Body of pancreas (tissue), 4 donors: ENCODE measurements at regions not wholly inside any gene's neighbourhood (a gene's known extent, or its start where the extent isn't known, plus 50 kb on each side); places are given as distances from the start of the nearest gene placed in this dataset.

Source experiments
- ATAC-seq: fragments of 150-250 bp; one replicate; pipeline ENCODE4 v1.9.1; 2016
- DNase-seq, 4 donors: peaks; one replicate each; pipeline ENCODE4 v3.0.0-alpha.2; 2019
- H3K27ac ChIP-seq, 4 donors: fragments of 200-600 bp; sonication (generic); 1 replicate in 3 of 4; 2 replicates in 1 of 4; pipeline versions ENCODE4 v1.5.1 to v1.6.1; 2016 to 2019; ENCODE audit warnings: mild to moderate bottlenecking in 1 of 4, mixed read lengths in 1 of 4, moderate library complexity in 1 of 4
- H3K27me3 ChIP-seq, 2 donors: fragments of 200-600 bp; sonication (generic); one replicate each; pipeline ENCODE4 v1.6.0; 2016; ENCODE audit warnings: mild to moderate bottlenecking in 1 of 2
- H3K36me3 ChIP-seq, 2 donors: fragments of 200-600 bp; sonication (generic); replicated peaks in 1 of 2; 2 replicates each; pipeline ENCODE4 v1.5.1; 2016; ENCODE audit warnings: low read depth in 2 of 2; ENCODE audit not compliant: insufficient read depth in 1 of 2
- H3K4me1 ChIP-seq: fragments of 200-600 bp; sonication (generic); one replicate; pipeline ENCODE4 v1.6.0; 2016
- H3K4me3 ChIP-seq, 2 donors: fragments of 200-600 bp; sonication (generic); 1 replicate in 1 of 2; 2 replicates in 1 of 2; pipeline ENCODE4 v1.5.1; 2016 to 2019
- H3K9me3 ChIP-seq, 3 donors: fragments of 200-600 bp; sonication (generic); 1 replicate in 2 of 3; 2 replicates in 1 of 3; pipeline ENCODE4 v1.5.1; 2016
- POLR2A ChIP-seq, 3 donors: fragments of 450-650 bp; IDR thresholded peaks; one replicate each; pipeline ENCODE4 v1.6.1; 2016; ENCODE audit warnings: antibody characterized with exemption in 3 of 3, mild to moderate bottlenecking in 2 of 3
- WGBS, 2 donors: methylation state at CpG; one replicate each; pipeline ENCODE4 v1.1.5; 2017; 5-methylcytosine and 5-hydroxymethylcytosine counted together
- intact Hi-C: fragments of 100-400 bp; cut with DNase I; formaldehyde crosslinking; loops from one replicate; pipeline ENCODE4 v1.15.1; 2023
- TF ChIP-seq, protein P1 (sequence below), 7 experiments: fragments of 450-650 bp in 4 of 7; fragments of 200-600 bp in 3 of 7; sonication (generic) in 3 of 7; IDR thresholded peaks; one replicate each; pipeline ENCODE4 v1.5.1; 2016 to 2019; ENCODE audit warnings: antibody characterized with exemption in 7 of 7

DNA sequence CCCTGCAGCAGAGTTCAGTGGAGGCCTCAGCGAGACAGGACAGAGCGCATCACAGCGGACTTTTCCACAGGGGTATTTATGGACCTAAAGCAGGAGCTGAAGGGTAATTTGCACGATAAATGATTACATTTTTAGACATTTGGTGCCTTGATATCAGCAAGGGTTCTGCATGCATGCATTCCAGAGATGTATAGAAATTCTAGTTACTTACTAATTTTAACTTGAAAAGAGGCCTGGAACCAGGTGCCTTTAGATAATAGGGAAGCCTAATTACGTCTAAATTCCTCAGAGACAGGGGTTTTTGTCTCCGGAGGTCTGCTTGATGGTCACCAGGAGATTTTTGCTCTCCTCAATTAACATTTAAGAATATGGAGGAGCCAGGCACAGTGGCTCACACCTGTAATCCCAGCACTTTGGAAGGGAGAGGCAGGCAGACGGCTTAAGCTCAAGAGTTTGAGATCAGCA, 79.8 kb upstream of the MFGE8 start:
- no peak overlapping the region for H3K4me3 ChIP-seq
- intact Hi-C loops = no loop called here
- DNase-seq = no peak
- no peaks in the 10 kb centered on the region for H3K4me1 ChIP-seq
- no peaks in the 10 kb centered on the region for H3K27me3 ChIP-seq
- no peak overlapping the region for H3K27ac ChIP-seq
- WGBS, 2 donors = 61 to 83% methylated on average over 7 of the region's 7 CpGs
- no peaks in the 10 kb centered on the region for H3K9me3 ChIP-seq
- H3K36me3 ChIP-seq = no peaks in the 10 kb centered on the region
- TF ChIP-seq, protein P1, sequence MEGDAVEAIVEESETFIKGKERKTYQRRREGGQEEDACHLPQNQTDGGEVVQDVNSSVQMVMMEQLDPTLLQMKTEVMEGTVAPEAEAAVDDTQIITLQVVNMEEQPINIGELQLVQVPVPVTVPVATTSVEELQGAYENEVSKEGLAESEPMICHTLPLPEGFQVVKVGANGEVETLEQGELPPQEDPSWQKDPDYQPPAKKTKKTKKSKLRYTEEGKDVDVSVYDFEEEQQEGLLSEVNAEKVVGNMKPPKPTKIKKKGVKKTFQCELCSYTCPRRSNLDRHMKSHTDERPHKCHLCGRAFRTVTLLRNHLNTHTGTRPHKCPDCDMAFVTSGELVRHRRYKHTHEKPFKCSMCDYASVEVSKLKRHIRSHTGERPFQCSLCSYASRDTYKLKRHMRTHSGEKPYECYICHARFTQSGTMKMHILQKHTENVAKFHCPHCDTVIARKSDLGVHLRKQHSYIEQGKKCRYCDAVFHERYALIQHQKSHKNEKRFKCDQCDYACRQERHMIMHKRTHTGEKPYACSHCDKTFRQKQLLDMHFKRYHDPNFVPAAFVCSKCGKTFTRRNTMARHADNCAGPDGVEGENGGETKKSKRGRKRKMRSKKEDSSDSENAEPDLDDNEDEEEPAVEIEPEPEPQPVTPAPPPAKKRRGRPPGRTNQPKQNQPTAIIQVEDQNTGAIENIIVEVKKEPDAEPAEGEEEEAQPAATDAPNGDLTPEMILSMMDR (IDR thresholded peaks at IDR 0.05) = no peak
- no peak for TF ChIP-seq POLR2A (IDR thresholded peaks at IDR 0.05)
- ATAC-seq = no peak

DNA sequence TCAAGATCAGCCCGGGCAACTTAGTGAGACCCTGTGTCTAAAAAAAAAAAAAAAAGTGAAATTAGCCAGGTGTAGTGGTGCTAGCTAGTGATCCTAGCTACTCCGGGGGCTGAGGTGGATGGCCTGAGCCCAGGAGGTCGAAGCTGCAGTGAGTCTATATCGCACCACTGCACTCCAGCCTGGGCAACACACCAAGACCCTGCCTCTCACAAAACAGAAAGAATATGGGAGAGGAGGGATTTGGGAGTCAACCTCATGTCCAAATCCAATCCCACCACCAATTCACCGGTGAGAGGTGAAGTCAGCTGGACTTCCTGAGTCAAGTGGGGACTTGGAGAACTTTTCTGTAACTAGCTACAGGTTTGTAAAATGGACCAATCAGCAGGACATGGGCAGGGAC, 80.5 kb upstream of the MFGE8 start:
- ATAC-seq (no peak), DNase-seq (no peak)
- Histone ChIP-seq H3K4me3 (no peak overlapping the region), H3K36me3 (no peaks in the 10 kb centered on the region), H3K27me3 (no peaks in the 10 kb centered on the region), H3K27ac (no peak overlapping the region), H3K4me1 (no peaks in the 10 kb centered on the region), H3K9me3 (no peaks in the 10 kb centered on the region)
- intact Hi-C loops = no loop called here
- TF ChIP-seq POLR2A (IDR thresholded peaks at IDR 0.05) = no peak
- TF ChIP-seq, protein P1 (IDR thresholded peaks at IDR 0.05) = no peak
- WGBS, 2 donors = 80 to 87% methylated on average over 5 of the region's 5 CpGs

DNA sequence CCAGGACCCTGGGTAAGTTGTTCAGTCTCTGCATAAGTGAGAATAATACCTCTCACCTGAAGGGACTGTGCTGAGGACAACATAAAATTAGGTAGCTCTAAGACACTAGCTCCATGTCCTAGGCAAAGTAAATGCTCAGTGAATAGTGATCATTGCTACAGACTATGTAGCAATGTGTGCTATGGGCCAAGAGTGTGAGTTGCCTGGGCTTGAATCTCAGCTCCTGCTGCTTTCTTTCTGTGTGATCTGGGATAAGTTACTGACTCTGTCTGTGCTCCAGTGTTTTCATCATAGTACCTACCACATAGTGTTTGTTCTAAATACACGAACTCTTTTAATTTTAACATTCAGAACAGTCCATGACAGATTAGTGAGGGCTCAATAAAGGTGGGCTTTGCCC, 81.1 kb upstream of the MFGE8 start:
- no peak for ATAC-seq
- no peaks in the 10 kb centered on the region for H3K9me3 ChIP-seq
- intact Hi-C loops = no loop called here
- WGBS, 2 donors = 67 to 72% methylated on average over 1 of the region's 1 CpG
- H3K36me3 ChIP-seq = no peaks in the 10 kb centered on the region
- no peak for DNase-seq
- no peaks in the 10 kb centered on the region for H3K27me3 ChIP-seq
- no peaks in the 10 kb centered on the region for H3K4me1 ChIP-seq
- H3K4me3 ChIP-seq = no peak overlapping the region
- TF ChIP-seq, protein P1 (IDR thresholded peaks at IDR 0.05) = no peak
- TF ChIP-seq POLR2A (IDR thresholded peaks at IDR 0.05) = no peak
- no peak overlapping the region for H3K27ac ChIP-seq

DNA sequence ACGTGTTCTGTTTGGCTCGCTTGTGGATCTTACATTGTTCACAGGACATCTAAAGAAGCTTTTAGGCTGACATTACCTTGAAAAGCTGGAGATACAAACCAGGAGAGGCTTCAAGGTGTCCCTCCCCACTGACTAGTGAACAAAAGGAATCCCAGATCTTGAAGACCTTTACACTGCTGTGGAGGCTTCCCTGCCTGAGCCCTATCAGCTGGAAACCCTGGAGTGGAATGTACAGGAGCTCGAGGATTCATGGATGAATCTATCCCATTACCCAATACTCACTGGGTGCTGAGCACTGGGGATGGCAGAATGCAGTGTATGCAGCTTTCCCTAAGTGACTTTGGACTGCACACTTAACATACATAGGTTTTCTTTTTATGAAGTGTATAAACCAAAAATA, 82.3 kb upstream of the MFGE8 start:
- Histone ChIP-seq H3K9me3 (no peaks in the 10 kb centered on the region), H3K27me3 (no peaks in the 10 kb centered on the region), H3K4me1 (no peaks in the 10 kb centered on the region), H3K4me3 (no peak overlapping the region), H3K27ac (no peak overlapping the region), H3K36me3 (no peaks in the 10 kb centered on the region)
- no peak for DNase-seq
- intact Hi-C loops = no loop called here
- 47 to 60% methylated on average over 1 to 3 of the region's 3 CpGs for WGBS, 2 donors
- no peak for TF ChIP-seq POLR2A (IDR thresholded peaks at IDR 0.05)
- TF ChIP-seq, protein P1 (IDR thresholded peaks at IDR 0.05) = no peak
- ATAC-seq = no peak

DNA sequence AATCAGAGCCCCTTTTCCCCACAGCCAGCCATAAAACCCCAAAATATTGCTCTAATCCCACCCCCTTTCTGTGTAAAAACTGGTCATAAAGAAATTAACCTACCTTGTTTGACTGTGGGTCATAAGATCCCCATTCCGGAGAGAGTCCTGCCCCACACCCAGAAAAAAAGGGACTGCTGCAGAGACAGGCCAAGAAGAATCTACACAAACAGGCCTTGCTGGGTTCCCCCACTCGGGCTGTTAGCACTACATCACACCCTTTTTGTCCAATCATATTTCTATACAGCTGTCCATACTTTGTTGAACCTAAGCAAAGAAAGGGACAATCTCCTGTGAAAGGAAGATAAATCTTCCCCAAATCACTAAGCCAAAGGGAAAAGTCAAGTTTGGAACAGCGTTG, 84.4 kb upstream of the MFGE8 start:
- ATAC-seq = no peak
- TF ChIP-seq, protein P1 (IDR thresholded peaks at IDR 0.05) = no peak
- no peak for TF ChIP-seq POLR2A (IDR thresholded peaks at IDR 0.05)
- H3K4me3 ChIP-seq = no peak overlapping the region
- H3K27ac ChIP-seq = no peak overlapping the region
- intact Hi-C loops = no loop called here
- no peak for DNase-seq
- no peaks in the 10 kb centered on the region for H3K9me3 ChIP-seq
- WGBS, 2 donors = 60 to 64% methylated on average over 3 of the region's 3 CpGs
- no peaks in the 10 kb centered on the region for H3K36me3 ChIP-seq
- H3K4me1 ChIP-seq = no peaks in the 10 kb centered on the region
- no peaks in the 10 kb centered on the region for H3K27me3 ChIP-seq
